SK-N-SH (cell line): ENCODE measurements at regions not wholly inside any gene's neighbourhood (a gene's known extent, or its start where the extent isn't known, plus 50 kb on each side); places are given as distances from the start of the nearest gene placed in this dataset.

Source experiments
- CTCF ChIA-PET: fragments of 300-600, 350-600 bp; formaldehyde crosslinking; extraction: SDS; loops from one replicate; lab custom pipeline; 2021; lab: Yijun Ruan, JAX
- POLR2A ChIA-PET: fragments of 350-600 bp; sonication (Branson Sonifier 250); formaldehyde crosslinking; extraction: SDS; loops from one replicate; lab custom pipeline; 2020; ENCODE audit warnings: antibody characterized with exemption, inconsistent platforms; lab: Yijun Ruan, JAX
- DNase-seq: peaks from one replicate; pipeline ENCODE4 v3.0.0; 2012
- H2AFZ ChIP-seq: fragments of 200-600 bp; sonication (generic); 2 replicates; pipeline ENCODE4 v1.8.1; 2016; ENCODE audit warnings: antibody characterized with exemption, mild to moderate bottlenecking, low read depth
- H3F3A ChIP-seq: fragments of 200-600 bp; sonication (generic); replicated peaks from 2 replicates; pipeline ENCODE3; 2016; ENCODE audit warnings: antibody characterized with exemption, mild to moderate bottlenecking; ENCODE audit not compliant: insufficient read depth
- H3K27ac ChIP-seq, 2 experiments: fragments of 200-500 bp in 1 of 2; fragments of 200-600 bp in 1 of 2; sonication (Bioruptor generic) in 1 of 2; sonication (generic), shearing (Covaris generic) in 1 of 2; 2 replicates each; pipeline versions ENCODE4 v1.5.1 to v1.6.1; 2014 to 2016; ENCODE audit warnings: low read depth in 2 of 2, inconsistent platforms in 1 of 2, low read length in 1 of 2, mild to moderate bottlenecking in 1 of 2, mixed read lengths in 1 of 2
- H3K27me3 ChIP-seq: fragments of 200-600 bp; sonication (generic), shearing (Covaris generic); 2 replicates; pipeline ENCODE4 v1.6.1; 2016; ENCODE audit warnings: mixed run types; ENCODE audit not compliant: insufficient read depth
- H3K36me3 ChIP-seq, 2 experiments: fragments of 200-500 bp in 1 of 2; fragments of 200-600 bp in 1 of 2; sonication (Bioruptor generic) in 1 of 2; sonication (generic) in 1 of 2; replicated peaks in 1 of 2; 2 replicates each; pipeline versions ENCODE3 to v1.5.1; 2014 to 2016; ENCODE audit warnings: low read length in 1 of 2, mild to moderate bottlenecking in 1 of 2; ENCODE audit not compliant: insufficient read depth in 2 of 2, control insufficient read depth in 1 of 2
- H3K4me1 ChIP-seq, 2 experiments: fragments of 200-500 bp in 1 of 2; fragments of 200-600 bp in 1 of 2; sonication (Bioruptor generic) in 1 of 2; sonication (generic), shearing (Covaris generic) in 1 of 2; 2 replicates each; pipeline versions ENCODE4 v1.5.1 to v1.6.1; 2014 to 2016; ENCODE audit warnings: low read depth in 1 of 2, low read length in 1 of 2, mixed run types in 1 of 2; ENCODE audit not compliant: insufficient read depth in 2 of 2, control insufficient read depth in 1 of 2
- H3K4me2 ChIP-seq: fragments of 200-600 bp; sonication (generic), shearing (Covaris generic); 2 replicates; pipeline ENCODE4 v1.6.1; 2017; ENCODE audit warnings: mixed run types
- H3K4me3 ChIP-seq, 2 experiments: fragments of 200-500 bp in 1 of 2; fragments of 200-600 bp in 1 of 2; sonication (Bioruptor generic) in 1 of 2; sonication (generic), shearing (Covaris generic) in 1 of 2; 2 replicates each; pipeline versions ENCODE4 v1.5.1 to v1.8.1; 2014 to 2016; ENCODE audit warnings: low read depth in 2 of 2, inconsistent platforms in 1 of 2, low read length in 1 of 2, mild to moderate bottlenecking in 1 of 2, mixed read lengths in 1 of 2, moderate library complexity in 1 of 2
- H3K79me2 ChIP-seq: fragments of 200-600 bp; sonication (generic); 2 replicates; pipeline ENCODE4 v1.8.1; 2017; ENCODE audit warnings: mild to moderate bottlenecking; ENCODE audit not compliant: insufficient read depth
- H3K9ac ChIP-seq: fragments of 200-600 bp; sonication (generic); 2 replicates; pipeline ENCODE4 v1.6.1; 2017; ENCODE audit warnings: mixed run types
- H3K9me2 ChIP-seq: fragments of 200-600 bp; sonication (generic); 2 replicates; pipeline ENCODE4 v1.6.1; 2017; ENCODE audit warnings: mixed run types
- H3K9me3 ChIP-seq: fragments of 200-600 bp; sonication (generic); 2 replicates; pipeline ENCODE4 v1.6.1; 2017; ENCODE audit warnings: mixed run types, mild to moderate bottlenecking, moderate library complexity
- H4K20me1 ChIP-seq: fragments of 200-600 bp; sonication (generic); 2 replicates; pipeline ENCODE4 v1.6.1; 2017; ENCODE audit warnings: mild to moderate bottlenecking, mixed run types; ENCODE audit not compliant: insufficient read depth
- CHD2 ChIP-seq: fragments of 150-350 bp; IDR thresholded peaks from 2 replicates; pipeline ENCODE4 v1.6.1; 2018; ENCODE audit warnings: low read length; ENCODE audit not compliant: partially characterized antibody
- EP300 ChIP-seq, 2 experiments: IDR thresholded peaks; 2 replicates each; pipeline versions ENCODE4 v1.4.0 to v1.6.1; 2012; ENCODE audit warnings: borderline replicate concordance in 1 of 2, low read depth in 1 of 2, low read length in 1 of 2
- EZH2phosphoT487 ChIP-seq: fragments of 200-600 bp; sonication (generic); IDR thresholded peaks from 2 replicates; pipeline ENCODE4 v1.6.1; 2017; ENCODE audit warnings: low read depth, mixed run types, mild to moderate bottlenecking, antibody characterized with exemption, moderate library complexity, borderline replicate concordance
- FOXM1 ChIP-seq: IDR thresholded peaks from 2 replicates; pipeline ENCODE4 v1.4.0; 2012; ENCODE audit warnings: low read depth, mild to moderate bottlenecking
- GABPA ChIP-seq: IDR thresholded peaks from 2 replicates; pipeline ENCODE4 v1.4.0; 2012; ENCODE audit warnings: low read depth, mild to moderate bottlenecking
- IRF3 ChIP-seq: fragments of 150-350 bp; IDR thresholded peaks from 2 replicates; pipeline ENCODE4 v1.6.1; 2016; ENCODE audit warnings: mild to moderate bottlenecking, low read depth, low read length
- MEF2A ChIP-seq: IDR thresholded peaks from 2 replicates; pipeline ENCODE4 v1.4.0; 2012; ENCODE audit warnings: low read depth, borderline replicate concordance
- MXI1 ChIP-seq: IDR thresholded peaks from 2 replicates; pipeline ENCODE4 v1.6.1; 2012; ENCODE audit warnings: mild to moderate bottlenecking, low read depth, low read length, improper control_type of control experiment
- NFIC ChIP-seq: IDR thresholded peaks from 2 replicates; pipeline ENCODE4 v1.4.0; 2012; ENCODE audit warnings: borderline replicate concordance
- RAD21 ChIP-seq: IDR thresholded peaks from 2 replicates; pipeline ENCODE4 v1.6.1; 2012; ENCODE audit warnings: mild to moderate bottlenecking, low read length
- REST ChIP-seq: IDR thresholded peaks from 2 replicates; pipeline ENCODE4 v1.6.1; 2012; ENCODE audit warnings: mild to moderate bottlenecking, low read depth, low read length, moderate library complexity
- RXRA ChIP-seq: IDR thresholded peaks from 2 replicates; pipeline ENCODE4 v1.4.0; 2012; ENCODE audit warnings: low read depth, mild to moderate bottlenecking, borderline replicate concordance
- SIN3A ChIP-seq: IDR thresholded peaks from 2 replicates; pipeline ENCODE4 v1.6.1; 2012; ENCODE audit warnings: low read depth, mild to moderate bottlenecking, low read length, moderate library complexity, borderline replicate concordance
- TAF1 ChIP-seq: IDR thresholded peaks from 2 replicates; pipeline ENCODE4 v1.6.1; 2012; ENCODE audit warnings: low read depth, mild to moderate bottlenecking, low read length, moderate library complexity, borderline replicate concordance
- TCF12 ChIP-seq: IDR thresholded peaks from 2 replicates; pipeline ENCODE4 v1.4.0; 2012
- TEAD4 ChIP-seq: IDR thresholded peaks from 2 replicates; pipeline ENCODE4 v1.4.0; 2012; ENCODE audit warnings: mild to moderate bottlenecking, borderline replicate concordance; ENCODE audit not compliant: insufficient read depth
- USF1 ChIP-seq: IDR thresholded peaks from 2 replicates; pipeline ENCODE4 v1.4.0; 2012; ENCODE audit warnings: low read depth, borderline replicate concordance
- YY1 ChIP-seq: IDR thresholded peaks from 2 replicates; pipeline ENCODE4 v1.4.0; 2012; ENCODE audit warnings: low read depth, mild to moderate bottlenecking
- WGBS: methylation state at CpG from one replicate; pipeline ENCODE4 v1.1.6; 2017; ENCODE audit warnings: low lambda C conversion rate; 5-methylcytosine and 5-hydroxymethylcytosine counted together
- TF ChIP-seq, protein P1 (sequence below): IDR thresholded peaks from 2 replicates; pipeline ENCODE4 v1.4.0; 2012; ENCODE audit warnings: low read depth
- TF ChIP-seq, protein P2 (sequence below): IDR thresholded peaks from 2 replicates; pipeline ENCODE4 v1.4.0; 2012; ENCODE audit warnings: low read depth, borderline replicate concordance

DNA sequence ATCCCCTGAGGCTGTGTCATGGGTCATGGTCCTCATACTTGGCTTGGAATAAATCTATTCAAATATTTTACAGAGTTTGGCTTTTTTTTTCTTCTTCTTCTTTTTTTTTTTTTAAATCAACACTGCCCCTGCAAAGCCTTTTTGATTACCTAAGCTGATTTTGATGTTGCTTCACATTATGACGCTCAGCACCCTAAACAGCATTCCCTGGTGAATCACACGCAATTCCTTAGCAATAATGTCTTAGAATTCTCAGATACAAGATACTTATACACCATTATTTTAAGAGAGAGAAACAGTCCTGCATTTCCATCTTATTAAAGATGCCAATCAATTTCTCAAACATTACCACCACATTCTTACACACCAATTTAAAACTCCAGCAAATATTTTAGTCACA lies 323.7 kb upstream of the IGFBP3 start:
- WGBS = 82% methylated on average over 2 of the region's 2 CpGs
- Histone ChIP-seq H3K9me2 (no peaks in the 10 kb centered on the region; the same call in 1 of the 2 replicates), H2AFZ (no peak overlapping the region), H3K27me3 (no peaks in the 10 kb centered on the region), H3K4me2 (no peak overlapping the region), H3K36me3 (no peaks in the 10 kb centered on the region), H3K9me3 (peaks cover 5% of the 10 kb centered on the region; the same call in 1 of the 2 replicates), H3K4me3 (no peak overlapping the region), H3K4me1 (no peaks in the 10 kb centered on the region), H4K20me1 (no peaks in the 10 kb centered on the region), H3K79me2 (no peaks in the 10 kb centered on the region), H3F3A (peaks cover 6% of the 10 kb centered on the region), H3K27ac (no peak overlapping the region)
- ChIA-PET POLR2A (no interaction called here), CTCF (interaction anchor here (3.9 kb wide), 1 partner anchor 322 kb away, joined by 17 read pairs; no protein-coding TSS in a partner anchor)
- DNase-seq = no peak
- TF ChIP-seq RAD21 (no peak), EP300 (IDR thresholded peaks at IDR 0.05; ENCODE audit: borderline replicate concordance in 1 of 2, low read depth in 1 of 2, low read length in 1 of 2) (no peak), EZH2phosphoT487 (no peak), REST (no peak)
- TF ChIP-seq, protein P1, sequence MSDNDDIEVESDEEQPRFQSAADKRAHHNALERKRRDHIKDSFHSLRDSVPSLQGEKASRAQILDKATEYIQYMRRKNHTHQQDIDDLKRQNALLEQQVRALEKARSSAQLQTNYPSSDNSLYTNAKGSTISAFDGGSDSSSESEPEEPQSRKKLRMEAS = no peak
- TF ChIP-seq, all 33 proteins: peak for 0
- no peak overlapping the region for H3K9ac ChIP-seq

GRCh38 chr7:46243406-46243805 lies 322.3 kb upstream of the IGFBP3 start:
- Histone ChIP-seq H4K20me1 (no peaks in the 10 kb centered on the region), H3K79me2 (no peaks in the 10 kb centered on the region), H3K4me1 (no peaks in the 10 kb centered on the region), H3F3A (peaks cover 6% of the 10 kb centered on the region), H2AFZ (no peak overlapping the region), H3K4me2 (no peak overlapping the region), H3K4me3 (no peak overlapping the region), H3K9ac (no peak overlapping the region), H3K27me3 (no peaks in the 10 kb centered on the region), H3K27ac (no peak overlapping the region), H3K9me2 (no peaks in the 10 kb centered on the region), H3K36me3 (no peaks in the 10 kb centered on the region), H3K9me3 (peaks cover 8% of the 10 kb centered on the region; the same call in 1 of the 2 replicates)
- CTCF ChIA-PET = interaction anchor here (0.8 to 1.2 kb wide), 2 partner anchors 66 to 200 kb away, joined by 3 read pairs; no protein-coding TSS in a partner anchor
- DNase-seq = no peak
- POLR2A ChIA-PET = no interaction called here
- 21% methylated on average over 1 of the region's 1 CpG for WGBS
- TF ChIP-seq NFIC = no peak
- TF ChIP-seq CHD2 = no peak
- TF ChIP-seq MXI1 = no peak
- TF ChIP-seq GABPA = no peak
- no peak for TF ChIP-seq IRF3
- TF ChIP-seq MEF2A = no peak
- TF ChIP-seq TAF1 = no peak
- no peak for TF ChIP-seq USF1
- no peak for TF ChIP-seq RXRA
- TF ChIP-seq YY1 = no peak
- TF ChIP-seq, protein P2, sequence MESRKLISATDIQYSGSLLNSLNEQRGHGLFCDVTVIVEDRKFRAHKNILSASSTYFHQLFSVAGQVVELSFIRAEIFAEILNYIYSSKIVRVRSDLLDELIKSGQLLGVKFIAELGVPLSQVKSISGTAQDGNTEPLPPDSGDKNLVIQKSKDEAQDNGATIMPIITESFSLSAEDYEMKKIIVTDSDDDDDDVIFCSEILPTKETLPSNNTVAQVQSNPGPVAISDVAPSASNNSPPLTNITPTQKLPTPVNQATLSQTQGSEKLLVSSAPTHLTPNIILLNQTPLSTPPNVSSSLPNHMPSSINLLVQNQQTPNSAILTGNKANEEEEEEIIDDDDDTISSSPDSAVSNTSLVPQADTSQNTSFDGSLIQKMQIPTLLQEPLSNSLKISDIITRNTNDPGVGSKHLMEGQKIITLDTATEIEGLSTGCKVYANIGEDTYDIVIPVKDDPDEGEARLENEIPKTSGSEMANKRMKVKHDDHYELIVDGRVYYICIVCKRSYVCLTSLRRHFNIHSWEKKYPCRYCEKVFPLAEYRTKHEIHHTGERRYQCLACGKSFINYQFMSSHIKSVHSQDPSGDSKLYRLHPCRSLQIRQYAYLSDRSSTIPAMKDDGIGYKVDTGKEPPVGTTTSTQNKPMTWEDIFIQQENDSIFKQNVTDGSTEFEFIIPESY = no peak
- TF ChIP-seq TCF12 = no peak
- TF ChIP-seq TEAD4 = no peak
- TF ChIP-seq FOXM1 = no peak
- no peak for TF ChIP-seq SIN3A
- TF ChIP-seq, protein P1 = no peak
- TF ChIP-seq EP300 (IDR thresholded peaks at IDR 0.05; ENCODE audit: borderline replicate concordance in 1 of 2, low read depth in 1 of 2, low read length in 1 of 2) = no peak
